SK-N-SH (cell line): ENCODE measurements at regions not wholly inside any gene's neighbourhood (a gene's known extent, or its start where the extent isn't known, plus 50 kb on each side); places are given as distances from the start of the nearest gene placed in this dataset.

Experiments
- CTCF ChIA-PET: fragments of 300-600, 350-600 bp; formaldehyde crosslinking; extraction: SDS; loops from one replicate; lab custom pipeline; 2021; lab: Yijun Ruan, JAX
- POLR2A ChIA-PET: fragments of 350-600 bp; sonication (Branson Sonifier 250); formaldehyde crosslinking; extraction: SDS; loops from one replicate; lab custom pipeline; 2020; ENCODE audit warnings: antibody characterized with exemption, inconsistent platforms; lab: Yijun Ruan, JAX
- DNase-seq: peaks from one replicate; pipeline ENCODE4 v3.0.0; 2012
- H2AFZ ChIP-seq: fragments of 200-600 bp; sonication (generic); 2 replicates; pipeline ENCODE4 v1.8.1; 2016; ENCODE audit warnings: antibody characterized with exemption, mild to moderate bottlenecking, low read depth
- H3F3A ChIP-seq: fragments of 200-600 bp; sonication (generic); replicated peaks from 2 replicates; pipeline ENCODE3; 2016; ENCODE audit warnings: antibody characterized with exemption, mild to moderate bottlenecking; ENCODE audit not compliant: insufficient read depth
- H3K27ac ChIP-seq, 2 experiments: fragments of 200-500 bp in 1 of 2; fragments of 200-600 bp in 1 of 2; sonication (Bioruptor generic) in 1 of 2; sonication (generic), shearing (Covaris generic) in 1 of 2; 2 replicates each; pipeline versions ENCODE4 v1.5.1 to v1.6.1; 2014 to 2016; ENCODE audit warnings: low read depth in 2 of 2, inconsistent platforms in 1 of 2, low read length in 1 of 2, mild to moderate bottlenecking in 1 of 2, mixed read lengths in 1 of 2
- H3K27me3 ChIP-seq: fragments of 200-600 bp; sonication (generic), shearing (Covaris generic); 2 replicates; pipeline ENCODE4 v1.6.1; 2016; ENCODE audit warnings: mixed run types; ENCODE audit not compliant: insufficient read depth
- H3K36me3 ChIP-seq, 2 experiments: fragments of 200-500 bp in 1 of 2; fragments of 200-600 bp in 1 of 2; sonication (Bioruptor generic) in 1 of 2; sonication (generic) in 1 of 2; replicated peaks in 1 of 2; 2 replicates each; pipeline versions ENCODE3 to v1.5.1; 2014 to 2016; ENCODE audit warnings: low read length in 1 of 2, mild to moderate bottlenecking in 1 of 2; ENCODE audit not compliant: insufficient read depth in 2 of 2, control insufficient read depth in 1 of 2
- H3K4me1 ChIP-seq, 2 experiments: fragments of 200-500 bp in 1 of 2; fragments of 200-600 bp in 1 of 2; sonication (Bioruptor generic) in 1 of 2; sonication (generic), shearing (Covaris generic) in 1 of 2; 2 replicates each; pipeline versions ENCODE4 v1.5.1 to v1.6.1; 2014 to 2016; ENCODE audit warnings: low read depth in 1 of 2, low read length in 1 of 2, mixed run types in 1 of 2; ENCODE audit not compliant: insufficient read depth in 2 of 2, control insufficient read depth in 1 of 2
- H3K4me2 ChIP-seq: fragments of 200-600 bp; sonication (generic), shearing (Covaris generic); 2 replicates; pipeline ENCODE4 v1.6.1; 2017; ENCODE audit warnings: mixed run types
- H3K4me3 ChIP-seq, 2 experiments: fragments of 200-500 bp in 1 of 2; fragments of 200-600 bp in 1 of 2; sonication (Bioruptor generic) in 1 of 2; sonication (generic), shearing (Covaris generic) in 1 of 2; 2 replicates each; pipeline versions ENCODE4 v1.5.1 to v1.8.1; 2014 to 2016; ENCODE audit warnings: low read depth in 2 of 2, inconsistent platforms in 1 of 2, low read length in 1 of 2, mild to moderate bottlenecking in 1 of 2, mixed read lengths in 1 of 2, moderate library complexity in 1 of 2
- H3K79me2 ChIP-seq: fragments of 200-600 bp; sonication (generic); 2 replicates; pipeline ENCODE4 v1.8.1; 2017; ENCODE audit warnings: mild to moderate bottlenecking; ENCODE audit not compliant: insufficient read depth
- H3K9ac ChIP-seq: fragments of 200-600 bp; sonication (generic); 2 replicates; pipeline ENCODE4 v1.6.1; 2017; ENCODE audit warnings: mixed run types
- H3K9me2 ChIP-seq: fragments of 200-600 bp; sonication (generic); 2 replicates; pipeline ENCODE4 v1.6.1; 2017; ENCODE audit warnings: mixed run types
- H3K9me3 ChIP-seq: fragments of 200-600 bp; sonication (generic); 2 replicates; pipeline ENCODE4 v1.6.1; 2017; ENCODE audit warnings: mixed run types, mild to moderate bottlenecking, moderate library complexity
- H4K20me1 ChIP-seq: fragments of 200-600 bp; sonication (generic); 2 replicates; pipeline ENCODE4 v1.6.1; 2017; ENCODE audit warnings: mild to moderate bottlenecking, mixed run types; ENCODE audit not compliant: insufficient read depth
- CTCF ChIP-seq: fragments of 200-600 bp; sonication (generic); IDR thresholded peaks from 2 replicates; pipeline ENCODE4 v1.6.1; 2017; ENCODE audit warnings: antibody characterized with exemption, mild to moderate bottlenecking, moderate library complexity
- ELF1 ChIP-seq: IDR thresholded peaks from 2 replicates; pipeline ENCODE4 v1.4.0; 2012
- EP300 ChIP-seq, 2 experiments: IDR thresholded peaks; 2 replicates each; pipeline versions ENCODE4 v1.4.0 to v1.6.1; 2012; ENCODE audit warnings: borderline replicate concordance in 1 of 2, low read depth in 1 of 2, low read length in 1 of 2
- EZH2phosphoT487 ChIP-seq: fragments of 200-600 bp; sonication (generic); IDR thresholded peaks from 2 replicates; pipeline ENCODE4 v1.6.1; 2017; ENCODE audit warnings: low read depth, mixed run types, mild to moderate bottlenecking, antibody characterized with exemption, moderate library complexity, borderline replicate concordance
- FOXM1 ChIP-seq: IDR thresholded peaks from 2 replicates; pipeline ENCODE4 v1.4.0; 2012; ENCODE audit warnings: low read depth, mild to moderate bottlenecking
- GABPA ChIP-seq: IDR thresholded peaks from 2 replicates; pipeline ENCODE4 v1.4.0; 2012; ENCODE audit warnings: low read depth, mild to moderate bottlenecking
- IRF3 ChIP-seq: fragments of 150-350 bp; IDR thresholded peaks from 2 replicates; pipeline ENCODE4 v1.6.1; 2016; ENCODE audit warnings: mild to moderate bottlenecking, low read depth, low read length
- JUND ChIP-seq: IDR thresholded peaks from 2 replicates; pipeline ENCODE4 v1.4.0; 2012
- MAX ChIP-seq: IDR thresholded peaks from 2 replicates; pipeline ENCODE4 v1.4.0; 2012; ENCODE audit warnings: low read depth
- MEF2A ChIP-seq: IDR thresholded peaks from 2 replicates; pipeline ENCODE4 v1.4.0; 2012; ENCODE audit warnings: low read depth, borderline replicate concordance
- NRF1 ChIP-seq: IDR thresholded peaks from 2 replicates; pipeline ENCODE4 v1.6.1; 2012; ENCODE audit warnings: low read depth, mild to moderate bottlenecking, low read length
- PBX3 ChIP-seq: IDR thresholded peaks from 2 replicates; pipeline ENCODE4; 2012
- RCOR1 ChIP-seq: fragments of 150-350 bp; IDR thresholded peaks from 2 replicates; pipeline ENCODE4 v1.6.1; 2017; ENCODE audit warnings: antibody characterized with exemption, low read length
- RFX5 ChIP-seq: IDR thresholded peaks from 2 replicates; pipeline ENCODE4 v1.6.1; 2012; ENCODE audit warnings: mild to moderate bottlenecking, improper control_type of control experiment, low read length
- TAF1 ChIP-seq: IDR thresholded peaks from 2 replicates; pipeline ENCODE4 v1.6.1; 2012; ENCODE audit warnings: low read depth, mild to moderate bottlenecking, low read length, moderate library complexity, borderline replicate concordance
- TCF12 ChIP-seq: IDR thresholded peaks from 2 replicates; pipeline ENCODE4 v1.4.0; 2012
- TEAD4 ChIP-seq: IDR thresholded peaks from 2 replicates; pipeline ENCODE4 v1.4.0; 2012; ENCODE audit warnings: mild to moderate bottlenecking, borderline replicate concordance; ENCODE audit not compliant: insufficient read depth
- USF1 ChIP-seq: IDR thresholded peaks from 2 replicates; pipeline ENCODE4 v1.4.0; 2012; ENCODE audit warnings: low read depth, borderline replicate concordance
- USF2 ChIP-seq: fragments of 150-350 bp; IDR thresholded peaks from 2 replicates; pipeline ENCODE4 v1.6.1; 2017; ENCODE audit warnings: antibody characterized with exemption, low read length, low read depth, borderline replicate concordance
- YY1 ChIP-seq: IDR thresholded peaks from 2 replicates; pipeline ENCODE4 v1.4.0; 2012; ENCODE audit warnings: low read depth, mild to moderate bottlenecking
- WGBS: methylation state at CpG from one replicate; pipeline ENCODE4 v1.1.6; 2017; ENCODE audit warnings: low lambda C conversion rate; 5-methylcytosine and 5-hydroxymethylcytosine counted together

GRCh38 chr14:62053188-62053587 lies 291.0 kb downstream of the SNAPC1 start:
- ChIA-PET CTCF (no interaction called here), POLR2A (no interaction called here)
- Histone ChIP-seq H3K36me3 (no peaks in the 10 kb centered on the region), H3K4me1 (no peaks in the 10 kb centered on the region), H3K4me3 (no peak overlapping the region), H3K27me3 (no peaks in the 10 kb centered on the region), H4K20me1 (no peaks in the 10 kb centered on the region), H3K9me3 (no peaks in the 10 kb centered on the region), H3K27ac (no peak overlapping the region), H3K4me2 (no peak overlapping the region), H3K9ac (no peak overlapping the region), H3F3A (no peaks in the 10 kb centered on the region), H2AFZ (no peak overlapping the region), H3K9me2 (no peaks in the 10 kb centered on the region), H3K79me2 (no peaks in the 10 kb centered on the region)
- 65% methylated on average over 3 of the region's 3 CpGs for WGBS
- DNase-seq, result no peak
- TF ChIP-seq FOXM1 (no peak), EP300 (IDR thresholded peaks at IDR 0.05; ENCODE audit: borderline replicate concordance in 1 of 2, low read depth in 1 of 2, low read length in 1 of 2) (no peak), YY1 (no peak), JUND (no peak), USF2 (no peak), PBX3 (no peak), IRF3 (no peak), GABPA (no peak), EZH2phosphoT487 (no peak)

GRCh38 chr14:62056789-62057188 lies 294.6 kb downstream of the SNAPC1 start:
- Histone ChIP-seq H2AFZ (no peak overlapping the region), H3F3A (no peaks in the 10 kb centered on the region), H3K79me2 (no peaks in the 10 kb centered on the region), H3K9ac (no peak overlapping the region), H3K27me3 (no peaks in the 10 kb centered on the region), H4K20me1 (no peaks in the 10 kb centered on the region), H3K36me3 (no peaks in the 10 kb centered on the region), H3K9me2 (no peaks in the 10 kb centered on the region), H3K9me3 (no peaks in the 10 kb centered on the region), H3K4me2 (no peak overlapping the region), H3K27ac (no peak overlapping the region), H3K4me1 (no peaks in the 10 kb centered on the region), H3K4me3 (no peak overlapping the region)
- ChIA-PET CTCF (no interaction called here), POLR2A (no interaction called here)
- TF ChIP-seq TCF12, result no peak
- TF ChIP-seq NRF1, result no peak
- no peak for TF ChIP-seq USF1
- TF ChIP-seq RFX5, result no peak
- TF ChIP-seq GABPA, result no peak
- no peak for TF ChIP-seq CTCF
- no peak for TF ChIP-seq TEAD4
- no peak for TF ChIP-seq RCOR1
- TF ChIP-seq FOXM1, result no peak
- no peak for TF ChIP-seq TAF1
- TF ChIP-seq YY1, result no peak
- TF ChIP-seq PBX3, result no peak
- no peak for TF ChIP-seq MAX
- TF ChIP-seq ELF1, result no peak
- TF ChIP-seq MEF2A, result no peak
- DNase-seq, result no peak
- 70% methylated on average over 25 of the region's 27 CpGs for WGBS
